HEK293 (cell line): ENCODE measurements at regions not wholly inside any gene's neighbourhood (a gene's known extent, or its start where the extent isn't known, plus 50 kb on each side); places are given as distances from the start of the nearest gene placed in this dataset.

ENCODE experiments used
- CTCF ChIA-PET: fragments of 350-600 bp; formaldehyde crosslinking; extraction: SDS; loops from one replicate; lab custom pipeline; 2021; ENCODE audit warnings: antibody characterized with exemption; lab: Yijun Ruan, JAX
- POLR2A ChIA-PET: fragments of 300-600 bp; formaldehyde crosslinking; extraction: SDS; loops from one replicate; lab custom pipeline; 2020; ENCODE audit warnings: antibody characterized with exemption, inconsistent platforms; lab: Yijun Ruan, JAX
- H3K27ac ChIP-seq: fragments of 200-500 bp; sonication (Bioruptor generic); 2 replicates; pipeline ENCODE4 v1.5.1; 2014; ENCODE audit warnings: low read depth, low read length, control low read depth, inconsistent platforms; ENCODE audit errors: extremely low read depth
- H3K36me3 ChIP-seq, 2 experiments: fragments of 200-500 bp in 1 of 2; sonication (Bioruptor generic) in 1 of 2; 1 replicate in 1 of 2; 2 replicates in 1 of 2; pipeline ENCODE4 v1.5.1; 2014 to 2017; ENCODE audit warnings: inconsistent platforms in 2 of 2, low read length in 2 of 2; ENCODE audit not compliant: control insufficient read depth in 2 of 2, insufficient read depth in 1 of 2
- H3K4me1 ChIP-seq: fragments of 200-500 bp; sonication (Bioruptor generic); 2 replicates; pipeline ENCODE4 v1.5.1; 2014; ENCODE audit warnings: mild to moderate bottlenecking, low read length, inconsistent platforms; ENCODE audit not compliant: control insufficient read depth, insufficient read depth
- H3K4me3 ChIP-seq: 2 replicates; pipeline ENCODE4 v1.5.1; 2011; ENCODE audit warnings: low read depth, mild to moderate bottlenecking, control low read depth, low read length, moderate library complexity
- H3K9me3 ChIP-seq: fragments of 200-500 bp; sonication (Bioruptor generic); 2 replicates; pipeline ENCODE4 v1.5.1; 2014; ENCODE audit warnings: low read depth, low read length, inconsistent platforms; ENCODE audit not compliant: control insufficient read depth, insufficient read depth
- EGR2 ChIP-seq: fragments of 450-650 bp; formaldehyde crosslinking; IDR thresholded peaks from 2 replicates; pipeline ENCODE4 v1.5.1; 2016; ENCODE audit warnings: low read depth, missing biosample characterization, missing genetic modification characterization
- FEZF1 ChIP-seq: fragments of 450-650 bp; formaldehyde crosslinking; IDR thresholded peaks from 2 replicates; pipeline ENCODE4 v1.5.1; 2016; ENCODE audit warnings: missing biosample characterization, missing genetic modification characterization
- GLI2 ChIP-seq: fragments of 450-650 bp; formaldehyde crosslinking; IDR thresholded peaks from 2 replicates; pipeline ENCODE4; 2017; ENCODE audit warnings: missing biosample characterization, missing genetic modification characterization, low read depth, borderline replicate concordance
- KLF10 ChIP-seq: fragments of 450-650 bp; IDR thresholded peaks from 2 replicates; pipeline ENCODE4 v1.5.1; 2018; ENCODE audit warnings: missing biosample characterization, mild to moderate bottlenecking, missing genetic modification characterization
- OVOL3 ChIP-seq: fragments of 450-650 bp; formaldehyde crosslinking; IDR thresholded peaks from 2 replicates; pipeline ENCODE4 v1.5.1; 2016; ENCODE audit warnings: missing biosample characterization, missing genetic modification characterization
- PRDM6 ChIP-seq: fragments of 450-650 bp; formaldehyde crosslinking; IDR thresholded peaks from 2 replicates; pipeline ENCODE4 v1.5.1; 2017; ENCODE audit warnings: missing biosample characterization, missing genetic modification characterization
- REPIN1 ChIP-seq: fragments of 450-650 bp; formaldehyde crosslinking; IDR thresholded peaks from 2 replicates; pipeline ENCODE4 v1.5.1; 2017; ENCODE audit warnings: missing biosample characterization, missing genetic modification characterization, low read depth
- ZBTB44 ChIP-seq: fragments of 450-650 bp; IDR thresholded peaks from 2 replicates; pipeline ENCODE4 v1.5.1; 2018; ENCODE audit warnings: missing biosample characterization, mild to moderate bottlenecking, missing genetic modification characterization
- ZBTB6 ChIP-seq: fragments of 450-650 bp; formaldehyde crosslinking; IDR thresholded peaks from 2 replicates; pipeline ENCODE4 v1.5.1; 2017; ENCODE audit warnings: missing biosample characterization, missing genetic modification characterization
- ZFHX2 ChIP-seq: fragments of 450-650 bp; formaldehyde crosslinking; conservative IDR thresholded peaks from 2 replicates; pipeline ENCODE4 v1.5.1; 2016; ENCODE audit warnings: missing biosample characterization, missing genetic modification characterization
- ZFP69B ChIP-seq: fragments of 450-650 bp; formaldehyde crosslinking; IDR thresholded peaks from 2 replicates; pipeline ENCODE4 v1.5.1; 2016; ENCODE audit warnings: missing biosample characterization, missing genetic modification characterization
- ZNF114 ChIP-seq: fragments of 450-650 bp; formaldehyde crosslinking; IDR thresholded peaks from 2 replicates; pipeline ENCODE4 v1.5.0; 2017; ENCODE audit warnings: missing biosample characterization, missing genetic modification characterization
- ZNF157 ChIP-seq: fragments of 450-650 bp; formaldehyde crosslinking; IDR thresholded peaks from 2 replicates; pipeline ENCODE4 v1.5.1; 2016; ENCODE audit warnings: missing biosample characterization, missing genetic modification characterization
- ZNF211 ChIP-seq: fragments of 450-650 bp; formaldehyde crosslinking; IDR thresholded peaks from 2 replicates; pipeline ENCODE4 v1.5.1; 2016; ENCODE audit warnings: low read depth, missing biosample characterization, missing genetic modification characterization
- ZNF214 ChIP-seq: fragments of 450-650 bp; formaldehyde crosslinking; IDR thresholded peaks from 2 replicates; pipeline ENCODE4 v1.5.1; 2017; ENCODE audit warnings: missing biosample characterization, mild to moderate bottlenecking, missing genetic modification characterization, borderline replicate concordance
- ZNF221 ChIP-seq: fragments of 450-650 bp; formaldehyde crosslinking; IDR thresholded peaks from 2 replicates; pipeline ENCODE4 v1.5.1; 2017; ENCODE audit warnings: missing biosample characterization, missing genetic modification characterization, borderline replicate concordance
- ZNF223 ChIP-seq: fragments of 450-650 bp; formaldehyde crosslinking; IDR thresholded peaks from 2 replicates; pipeline ENCODE4 v1.5.1; 2016; ENCODE audit warnings: missing biosample characterization, missing genetic modification characterization
- ZNF311 ChIP-seq: fragments of 450-650 bp; formaldehyde crosslinking; IDR thresholded peaks from 2 replicates; pipeline ENCODE4 v1.5.1; 2017; ENCODE audit warnings: missing biosample characterization, missing genetic modification characterization, borderline replicate concordance
- ZNF350 ChIP-seq: fragments of 450-650 bp; formaldehyde crosslinking; IDR thresholded peaks from 2 replicates; pipeline ENCODE4 v1.5.0; 2017; ENCODE audit warnings: missing biosample characterization, mild to moderate bottlenecking, missing genetic modification characterization
- ZNF391 ChIP-seq: fragments of 450-650 bp; formaldehyde crosslinking; IDR thresholded peaks from 2 replicates; pipeline ENCODE4 v1.5.1; 2016; ENCODE audit warnings: low read depth, missing biosample characterization, missing genetic modification characterization, borderline replicate concordance
- ZNF426 ChIP-seq: fragments of 450-650 bp; formaldehyde crosslinking; IDR thresholded peaks from 2 replicates; pipeline ENCODE4 v1.5.1; 2017; ENCODE audit warnings: missing biosample characterization, missing genetic modification characterization, mild to moderate bottlenecking, inconsistent platforms, moderate library complexity
- ZNF560 ChIP-seq: fragments of 450-650 bp; formaldehyde crosslinking; IDR thresholded peaks from 2 replicates; pipeline ENCODE4 v1.5.1; 2017; ENCODE audit warnings: missing biosample characterization, missing genetic modification characterization, borderline replicate concordance
- ZNF639 ChIP-seq: fragments of 450-650 bp; formaldehyde crosslinking; IDR thresholded peaks from 2 replicates; pipeline ENCODE4 v1.5.1; 2016; ENCODE audit warnings: missing biosample characterization, missing genetic modification characterization
- ZNF664 ChIP-seq: fragments of 450-650 bp; formaldehyde crosslinking; IDR thresholded peaks from 2 replicates; pipeline ENCODE4 v1.5.1; 2016; ENCODE audit warnings: missing biosample characterization, missing genetic modification characterization
- ZSCAN16 ChIP-seq: fragments of 450-650 bp; formaldehyde crosslinking; IDR thresholded peaks from 2 replicates; pipeline ENCODE4 v1.5.1; 2016; ENCODE audit warnings: missing biosample characterization, missing genetic modification characterization

GRCh38 chr11:87972133-87972532 lies 203.1 kb downstream of the RAB38 start:
- CTCF ChIA-PET, result interaction anchor here (1.6 to 1.8 kb wide), 2 partner anchors 44 kb away, joined by 4 to 7 read pairs; no protein-coding TSS in a partner anchor
- no peak for TF ChIP-seq OVOL3 (tag by site-specific recombination)
- TF ChIP-seq KLF10, result no peak
- TF ChIP-seq EGR2 (tag by site-specific recombination), result no peak
- TF ChIP-seq ZNF664 (tag by site-specific recombination), result no peak
- no peak for TF ChIP-seq ZNF223 (tag by site-specific recombination)
- TF ChIP-seq ZNF426, result no peak
- TF ChIP-seq, all 188 proteins: peak for 0
- no peaks in the 10 kb centered on the region for H3K9me3 ChIP-seq
- no peak overlapping the region for H3K27ac ChIP-seq
- H3K36me3 ChIP-seq, result no peaks in the 10 kb centered on the region
- no peaks in the 10 kb centered on the region for H3K4me1 ChIP-seq
- H3K4me3 ChIP-seq, result no peak overlapping the region
- POLR2A ChIA-PET, result no interaction called here

GRCh38 chr11:87971354-87971753 lies 203.9 kb downstream of the RAB38 start:
- TF ChIP-seq ZBTB6 (tag by site-specific recombination) (no peak), ZNF114 (tag by site-specific recombination) (no peak), ZNF639 (tag by site-specific recombination) (no peak), ZFP69B (tag by site-specific recombination) (no peak), ZNF214 (tag by site-specific recombination) (no peak), ZFHX2 (tag by site-specific recombination) (no peak), ZNF157 (tag by site-specific recombination) (no peak), ZNF311 (no peak), ZNF560 (tag by site-specific recombination) (no peak), ZNF350 (tag by site-specific recombination) (no peak), GLI2 (tag by site-specific recombination) (no peak), ZNF211 (tag by site-specific recombination) (no peak)
- TF ChIP-seq, all 188 proteins: peak for 0
- Histone ChIP-seq H3K27ac (no peak overlapping the region), H3K4me1 (no peaks in the 10 kb centered on the region), H3K36me3 (no peaks in the 10 kb centered on the region), H3K9me3 (no peaks in the 10 kb centered on the region), H3K4me3 (no peak overlapping the region)
- ChIA-PET CTCF (interaction anchor here (1.8 kb wide), 1 partner anchor 45 kb away, joined by 7 read pairs; no protein-coding TSS in a partner anchor), POLR2A (no interaction called here)

- Histone ChIP-seq H3K4me1 (no peaks in the 10 kb centered on the region), H3K27ac (no peak overlapping the region), H3K4me3 (no peak overlapping the region), H3K9me3 (no peaks in the 10 kb centered on the region), H3K36me3 (no peaks in the 10 kb centered on the region)
- TF ChIP-seq ZNF221 (tag by site-specific recombination), result no peak
- no peak for TF ChIP-seq FEZF1
- TF ChIP-seq ZBTB44 (tag by site-specific recombination), result no peak
- no peak for TF ChIP-seq REPIN1
- no peak for TF ChIP-seq PRDM6 (tag by site-specific recombination)
- TF ChIP-seq ZNF391 (tag by site-specific recombination), result no peak
- no peak for TF ChIP-seq ZSCAN16
- no peak for TF ChIP-seq ZNF664 (tag by site-specific recombination)
- CTCF ChIA-PET, result interaction anchor here (1.8 kb wide), 1 partner anchor 46 kb away, joined by 7 read pairs; no protein-coding TSS in a partner anchor
- POLR2A ChIA-PET, result no interaction called here
Observed at GRCh38 chr11:87970762-87971161, 204.5 kb downstream of the RAB38 start.
